ENCODE measurements at regions not wholly inside any gene's neighbourhood (a gene's known extent, or its start where the extent isn't known, plus 50 kb on each side); places are given as distances from the start of the nearest gene placed in this dataset.
"Not testable (repeated sequence)": the region's sequence is repeated elsewhere in the genome, so short reads cannot be mapped to it uniquely, and the experiment has no call there.

- no peak for DNase-seq (ENCODE audit: low spot score)
Observed at GRCh38 chr14:81955123-81955522, 421.5 kb upstream of the SEL1L start.

DNA sequence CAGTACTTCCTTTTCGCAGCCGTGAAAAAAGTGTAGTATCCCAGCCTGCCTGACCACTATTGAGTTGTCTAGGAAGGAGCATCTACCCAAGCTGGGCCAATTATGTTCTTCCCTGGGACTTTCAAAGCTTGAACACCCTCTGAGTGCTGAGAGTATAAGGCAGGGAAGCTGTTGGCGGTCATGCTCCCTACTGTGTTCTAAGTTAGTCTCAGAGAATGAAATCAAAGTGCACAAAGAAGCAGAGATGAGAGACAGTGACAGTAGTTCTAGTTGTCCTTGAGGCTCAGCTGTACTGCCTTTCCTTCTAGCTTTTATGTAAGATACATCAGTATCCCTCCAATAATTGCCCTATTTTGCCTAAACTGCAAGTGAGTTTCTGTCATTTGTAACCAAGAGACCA, 427.1 kb upstream of the SEL1L start:
- DNase-seq (ENCODE audit: low spot score): no peak

DNA sequence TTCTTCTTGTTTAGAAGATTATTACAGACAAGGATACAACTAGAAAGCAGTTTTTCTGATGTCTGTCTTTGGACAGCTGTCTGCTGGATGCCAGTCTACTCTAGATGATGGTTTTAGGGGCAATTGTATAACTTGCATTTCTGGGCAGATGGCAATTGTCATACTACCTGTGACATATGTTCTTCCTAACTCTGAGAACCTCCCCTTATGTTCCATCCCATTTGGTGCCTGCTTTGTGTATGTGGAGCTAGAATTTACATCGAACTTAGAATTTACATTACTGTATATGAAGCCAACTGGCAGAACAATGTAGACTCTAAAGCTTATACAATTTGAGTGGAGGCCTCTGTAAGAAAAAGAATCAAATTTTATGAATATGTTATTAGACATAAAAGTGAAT, 430.2 kb upstream of the SEL1L start:
- DNase-seq (ENCODE audit: low spot score): no peak

- no peak for DNase-seq (ENCODE audit: low spot score)
Observed at GRCh38 chr14:81970307-81970706, 436.7 kb upstream of the SEL1L start.

- no peak for DNase-seq (ENCODE audit: low spot score)
Observed at GRCh38 chr14:81971911-81972310, 438.3 kb upstream of the SEL1L start.

DNA sequence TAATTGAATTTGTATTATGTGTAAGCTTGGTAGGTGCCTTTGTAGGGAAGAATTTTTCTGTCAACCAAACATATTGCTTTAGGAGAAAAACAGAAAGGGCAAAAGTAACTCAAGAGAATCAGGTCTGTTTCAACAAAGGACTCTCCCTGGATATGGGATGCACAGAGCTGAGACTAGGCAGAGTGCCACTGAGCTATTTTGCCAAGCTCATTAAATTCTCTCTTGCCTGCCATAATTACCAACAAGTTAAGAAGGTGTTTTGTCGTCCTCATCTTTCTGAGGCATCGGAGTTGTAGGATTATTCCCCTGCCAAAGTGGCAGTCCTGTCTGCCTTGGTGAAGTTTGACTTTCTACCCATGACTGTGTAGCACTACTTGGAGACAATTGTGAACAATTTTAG, 438.9 kb upstream of the SEL1L start:
- no peak for DNase-seq (ENCODE audit: low spot score)

GRCh38 chr14:81974543-81974942, 440.9 kb upstream of the SEL1L start:
- DNase-seq (ENCODE audit: low spot score): no peak

DNA sequence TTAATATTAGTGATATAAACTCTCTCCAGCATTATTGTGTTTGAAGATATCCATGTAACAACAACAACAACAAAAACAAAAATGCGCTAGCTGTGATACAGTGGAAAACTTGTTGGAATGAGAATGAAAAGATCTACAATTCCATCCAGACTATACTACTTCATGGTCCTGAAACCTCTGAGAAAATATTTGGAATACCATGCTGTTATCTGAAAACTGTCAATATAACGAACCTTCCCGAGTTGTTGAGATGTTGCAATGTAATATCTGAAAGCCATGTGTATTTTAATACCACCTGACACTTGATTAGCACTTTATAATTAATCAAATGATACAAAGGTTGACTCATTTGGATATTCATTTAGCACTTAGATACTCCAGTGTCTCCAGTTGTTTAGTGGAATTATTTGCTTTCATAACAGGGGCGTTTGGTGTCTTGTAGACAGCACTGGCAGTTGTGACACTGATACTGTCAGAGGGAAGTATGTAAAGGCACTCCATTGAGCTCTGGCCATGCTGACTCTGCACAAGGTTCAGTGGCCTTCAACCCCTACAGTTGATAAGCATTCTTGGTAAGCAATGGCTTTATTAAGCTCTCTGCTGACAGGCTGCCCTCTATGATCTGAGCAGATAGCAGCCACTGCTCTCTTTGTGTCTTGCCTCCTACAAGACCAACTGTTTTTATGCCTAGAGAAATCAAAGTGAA, 447.1 kb upstream of the SEL1L start:
- no peak for DNase-seq (ENCODE audit: low spot score)

DNA sequence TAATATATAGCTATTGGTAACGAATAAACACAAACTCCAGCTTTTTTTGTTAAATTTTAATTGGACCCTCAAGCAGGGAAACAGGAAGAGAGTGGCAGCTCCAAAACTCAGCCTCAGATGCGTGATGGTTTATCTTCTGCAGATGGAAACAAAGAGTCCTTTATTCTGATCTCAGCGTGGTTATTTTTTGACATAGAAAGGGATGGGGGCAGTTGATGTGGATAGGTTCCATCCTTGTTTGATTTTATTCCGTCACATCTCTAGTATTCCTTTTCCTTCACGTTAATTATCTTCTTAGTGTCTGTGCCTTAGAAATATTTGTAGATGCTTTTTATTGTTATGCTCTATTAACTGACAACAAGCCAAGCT, 447.6 kb upstream of the SEL1L start:
- no peak for DNase-seq (ENCODE audit: low spot score)

- no peak for DNase-seq (ENCODE audit: low spot score)
Observed at GRCh38 chr14:81982046-81982445, 448.4 kb upstream of the SEL1L start.

DNA sequence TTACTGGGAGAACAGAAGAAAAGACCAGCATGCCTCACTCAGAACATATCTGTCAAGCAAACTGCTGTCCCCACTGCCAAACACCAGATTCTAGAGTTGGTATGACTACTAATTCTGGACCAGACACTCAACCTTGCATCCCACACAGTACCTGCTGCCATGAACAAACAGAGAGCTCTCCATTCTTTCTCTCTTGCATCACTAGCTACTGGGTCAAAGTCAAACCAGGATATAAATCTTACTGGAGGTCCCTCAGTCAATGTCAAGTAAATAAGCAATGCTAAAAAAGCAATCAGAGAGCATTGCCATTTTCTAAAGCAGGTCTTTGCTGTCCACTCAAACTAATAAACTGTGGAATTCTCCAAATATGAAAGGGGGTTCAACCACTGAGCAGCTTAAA, 452.4 kb upstream of the SEL1L start:
- DNase-seq (ENCODE audit: low spot score): no peak

GRCh38 chr14:81989211-81989610, 455.6 kb upstream of the SEL1L start:
- no peak for DNase-seq (ENCODE audit: low spot score)

DNA sequence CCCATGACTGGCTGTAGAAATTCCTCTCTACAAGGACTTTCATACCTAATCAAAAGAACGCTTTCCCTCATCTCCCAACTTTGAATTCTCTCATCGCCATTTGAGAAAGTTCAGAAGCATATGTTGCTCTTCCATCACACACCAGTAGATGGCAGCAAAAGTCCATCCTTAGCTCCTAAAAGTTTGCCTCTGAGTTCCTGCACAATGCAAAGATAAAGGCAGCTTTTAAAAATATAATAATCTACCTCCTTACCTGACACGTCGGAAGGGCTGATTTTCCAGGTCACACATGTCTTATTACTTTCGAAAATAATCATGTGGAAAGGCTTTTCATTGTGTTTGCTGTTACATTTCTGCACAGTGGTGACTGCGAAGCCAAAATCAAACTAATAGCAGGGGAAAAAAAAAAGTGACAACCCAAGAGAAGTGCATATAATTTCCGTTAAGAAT, 456.7 kb upstream of the SEL1L start:
- DNase-seq (ENCODE audit: low spot score): peak; percentile 56

- DNase-seq (ENCODE audit: low spot score): no peak
Observed at GRCh38 chr14:81991998-81992397, 458.3 kb upstream of the SEL1L start.

DNA sequence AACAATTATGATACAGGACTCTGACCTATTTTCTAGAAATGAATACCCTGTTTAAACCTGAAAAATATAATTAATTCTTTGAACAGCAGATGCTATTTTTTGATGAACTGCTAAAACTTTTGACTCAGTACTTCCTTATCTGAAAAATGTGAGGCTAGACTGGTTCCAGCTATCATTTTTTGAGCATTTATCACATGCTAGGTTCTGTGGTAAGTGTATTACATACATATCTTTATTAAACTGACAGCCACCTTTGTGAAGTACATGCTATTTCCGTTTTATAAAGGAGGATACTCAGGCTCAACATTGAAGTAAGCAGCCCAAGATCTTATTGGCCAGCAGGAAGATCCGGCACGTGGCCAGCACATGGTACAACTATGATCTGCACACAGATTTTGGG, 459.8 kb upstream of the SEL1L start:
- no peak for DNase-seq (ENCODE audit: low spot score)

- DNase-seq (ENCODE audit: low spot score): no peak
Observed at GRCh38 chr14:82003426-82003825, 469.8 kb upstream of the SEL1L start.

DNA sequence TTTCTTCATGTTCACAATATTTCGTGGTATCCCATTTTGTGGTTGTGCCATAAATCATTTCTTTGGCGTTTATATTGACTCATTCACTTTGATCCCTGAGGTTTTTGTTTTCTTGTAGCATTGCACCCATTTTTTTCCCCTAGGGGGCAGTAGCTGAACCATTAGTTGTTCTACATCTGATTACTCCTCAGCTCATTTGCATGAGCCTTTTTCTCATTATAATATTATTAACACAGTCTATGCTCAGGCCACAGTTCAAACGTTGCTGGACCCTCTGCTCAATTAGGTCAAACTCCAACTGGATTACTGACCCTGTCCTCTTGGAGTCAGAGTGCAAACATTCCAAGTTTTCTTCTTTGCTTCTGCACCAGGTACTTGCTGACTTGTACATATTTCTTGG, 475.4 kb upstream of the SEL1L start:
- no peak for DNase-seq (ENCODE audit: low spot score)

- DNase-seq (ENCODE audit: low spot score): no peak
Observed at GRCh38 chr14:82009993-82010392, 476.3 kb upstream of the SEL1L start.

- DNase-seq (ENCODE audit: low spot score): no peak
Observed at GRCh38 chr14:82011460-82011859, 477.8 kb upstream of the SEL1L start.

DNA sequence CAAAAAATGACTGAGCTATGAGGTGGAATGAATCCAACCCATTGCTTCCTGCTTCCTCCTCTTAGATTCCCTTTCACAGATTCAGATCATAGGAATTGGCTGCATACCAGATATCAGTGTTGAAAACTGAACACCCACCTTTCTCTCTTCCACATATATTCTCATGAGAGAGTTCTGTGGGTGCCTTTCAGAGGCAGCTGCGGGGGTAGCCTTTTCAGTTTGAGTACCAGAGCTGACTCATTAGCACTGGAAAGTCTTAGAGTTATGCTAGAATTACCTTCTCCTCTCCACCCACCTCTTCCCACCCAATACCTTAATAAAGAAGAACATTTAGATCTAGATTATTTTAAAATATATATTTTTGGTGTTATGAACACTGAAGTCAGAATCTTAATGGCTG, 495.4 kb upstream of the SEL1L start:
- DNase-seq (ENCODE audit: low spot score): no peak

GRCh38 chr14:82035397-82035796, 501.7 kb upstream of the SEL1L start:
- DNase-seq (ENCODE audit: low spot score): no peak

- DNase-seq (ENCODE audit: low spot score): not testable (repeated sequence)
Observed at GRCh38 chr14:82038066-82038465, 504.4 kb upstream of the SEL1L start.

DNA sequence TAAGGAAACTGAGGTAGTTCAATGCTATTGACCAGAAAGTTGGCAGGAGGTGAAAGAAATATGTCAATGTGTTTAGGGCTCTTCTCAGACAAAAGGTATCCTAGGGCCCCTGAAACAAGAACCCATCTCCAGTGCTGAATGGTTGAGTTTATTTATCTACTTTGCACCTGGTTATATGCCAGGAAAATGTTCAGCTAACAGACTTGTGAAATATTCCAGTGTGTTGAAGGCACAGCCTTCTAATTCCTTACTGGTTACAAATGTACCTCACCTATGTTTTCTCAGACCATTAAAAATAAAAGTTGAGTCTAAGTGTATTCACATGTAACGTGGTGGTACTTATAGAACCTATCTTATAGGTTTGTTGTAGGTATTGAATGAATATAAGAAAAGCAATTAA, 511.7 kb upstream of the SEL1L start:
- DNase-seq (ENCODE audit: low spot score): no peak

GRCh38 chr14:82046512-82047226, 513.0 kb upstream of the SEL1L start:
- DNase-seq (ENCODE audit: low spot score): no peak
